NCI-H526 (cell line): ENCODE measurements at regions not wholly inside any gene's neighbourhood (a gene's known extent, or its start where the extent isn't known, plus 50 kb on each side); places are given as distances from the start of the nearest gene placed in this dataset.
"Not testable (repeated sequence)": the region's sequence is repeated elsewhere in the genome, so short reads cannot be mapped to it uniquely, and the experiment has no call there.

Experiments
- DNase-seq, 2 experiments: peaks; one replicate each; lab custom pipeline; 2025; lab: John Stamatoyannopoulos, UW

DNA sequence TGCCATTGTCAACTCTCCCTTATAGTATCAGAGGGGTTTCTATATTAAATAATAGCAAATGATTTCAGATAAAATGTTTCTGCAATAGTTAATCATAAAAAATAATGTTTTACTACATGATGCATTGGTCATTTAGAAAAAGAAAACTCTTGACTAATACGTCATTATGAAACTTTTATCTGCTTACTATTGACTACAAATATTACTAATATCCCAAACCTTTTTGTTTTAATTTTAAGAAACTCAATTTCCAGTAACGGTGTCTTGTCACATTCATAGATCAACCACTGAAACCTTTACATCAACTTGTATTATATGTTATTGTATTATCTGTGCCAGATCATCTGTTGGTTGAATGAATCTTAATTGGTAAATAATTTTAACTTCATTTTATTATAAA is 482.9 kb upstream of the SLC35B3 start:
- no peak for DNase-seq

DNA sequence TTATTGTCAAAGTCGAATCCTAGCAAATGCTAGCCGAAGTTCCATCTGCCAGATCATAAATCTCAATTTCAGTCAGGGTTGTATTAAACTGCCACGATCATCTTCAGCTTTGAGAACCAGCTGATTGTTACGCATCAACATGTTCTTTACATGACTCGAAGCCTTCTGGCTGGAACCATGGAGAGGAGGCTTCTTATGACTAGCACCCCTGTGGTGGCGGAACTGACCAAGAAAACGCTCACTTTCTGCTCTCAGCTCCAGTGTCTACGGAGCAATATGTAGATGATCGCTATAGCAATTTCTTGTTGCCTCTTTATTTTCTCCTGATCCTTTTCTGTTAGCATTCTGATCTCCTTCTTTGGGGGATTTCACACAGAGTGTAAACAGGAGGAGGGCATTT is 479.4 kb upstream of the SLC35B3 start:
- no peak for DNase-seq

DNA sequence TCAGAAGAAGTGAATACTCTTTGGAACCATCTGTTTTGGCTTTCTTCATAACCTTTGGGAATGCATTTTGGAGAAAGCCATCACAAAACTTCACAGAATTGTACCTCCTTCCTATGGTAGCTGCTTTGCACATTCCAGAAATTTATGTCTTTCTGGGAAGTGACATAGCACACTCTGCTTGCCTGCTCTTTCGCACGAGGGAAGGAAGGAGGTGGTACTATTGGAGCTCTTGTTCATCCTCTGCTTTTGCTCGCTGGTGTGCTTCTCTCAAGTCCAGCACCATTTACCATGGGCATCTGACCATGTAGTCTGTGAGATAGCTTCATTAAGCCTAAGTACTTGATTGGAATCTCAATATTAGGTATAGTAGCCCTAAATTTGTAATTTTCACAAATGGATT is 473.3 kb upstream of the SLC35B3 start:
- no peak for DNase-seq

DNA sequence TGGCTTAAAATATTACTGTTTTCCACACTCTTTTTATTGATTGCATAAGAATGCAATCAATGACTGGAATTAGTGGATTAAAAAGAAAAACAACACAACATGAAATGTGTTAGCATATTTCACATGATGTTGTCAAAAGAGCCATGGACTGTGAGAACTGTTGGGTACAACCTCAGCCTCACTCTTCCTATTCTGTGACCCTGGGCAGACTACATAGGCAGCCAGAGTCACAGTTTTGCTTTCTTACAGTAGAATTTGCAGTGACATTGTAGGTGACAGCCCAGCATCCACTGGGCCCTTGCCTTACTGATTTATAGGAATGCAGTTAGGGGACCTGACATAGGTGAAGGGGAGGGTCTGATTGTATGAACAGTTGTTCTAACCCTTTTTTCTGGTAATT is 471.4 kb upstream of the SLC35B3 start:
- no peak for DNase-seq

DNA sequence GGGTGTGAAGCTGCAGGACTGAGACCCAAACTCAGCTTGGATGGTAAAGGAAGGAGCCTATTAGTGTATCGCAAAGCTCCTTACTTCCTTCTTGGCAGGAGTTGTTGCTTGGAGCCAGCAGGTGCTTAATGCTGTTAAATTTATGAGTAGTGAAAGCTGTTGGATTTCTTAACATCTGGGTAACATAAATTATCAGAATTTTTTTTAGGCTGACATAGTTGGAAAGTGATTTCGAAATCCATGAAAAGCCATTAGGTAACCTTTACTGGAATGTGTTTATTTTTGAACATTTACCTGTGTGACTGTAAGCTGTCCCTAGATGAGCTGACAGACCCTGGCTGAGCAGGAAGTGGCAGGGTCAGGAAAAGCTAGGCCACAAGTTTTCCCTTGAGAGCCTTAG is 470.4 kb upstream of the SLC35B3 start:
- DNase-seq = no peak

DNA sequence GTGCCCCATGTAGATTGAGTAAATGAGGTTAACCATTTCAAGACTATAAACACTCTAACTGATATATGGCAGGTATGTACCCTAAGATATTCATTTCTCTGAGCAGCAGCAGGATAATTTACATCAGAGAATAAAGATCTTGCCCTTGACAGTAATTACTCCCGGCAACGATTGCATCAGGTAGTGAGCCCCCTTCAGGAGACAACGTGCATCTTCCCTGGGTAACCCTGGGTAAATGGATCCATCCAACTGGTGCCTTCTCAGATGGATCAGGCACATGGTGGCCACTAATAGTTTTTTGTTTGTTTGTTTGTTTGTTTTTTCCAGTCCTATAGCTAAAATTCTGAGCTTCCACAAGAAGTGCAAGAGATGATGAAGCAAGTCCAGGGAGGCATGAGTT is 469.4 kb upstream of the SLC35B3 start:
- peak in 1 of 2 experiments; percentile 50 for DNase-seq

DNA sequence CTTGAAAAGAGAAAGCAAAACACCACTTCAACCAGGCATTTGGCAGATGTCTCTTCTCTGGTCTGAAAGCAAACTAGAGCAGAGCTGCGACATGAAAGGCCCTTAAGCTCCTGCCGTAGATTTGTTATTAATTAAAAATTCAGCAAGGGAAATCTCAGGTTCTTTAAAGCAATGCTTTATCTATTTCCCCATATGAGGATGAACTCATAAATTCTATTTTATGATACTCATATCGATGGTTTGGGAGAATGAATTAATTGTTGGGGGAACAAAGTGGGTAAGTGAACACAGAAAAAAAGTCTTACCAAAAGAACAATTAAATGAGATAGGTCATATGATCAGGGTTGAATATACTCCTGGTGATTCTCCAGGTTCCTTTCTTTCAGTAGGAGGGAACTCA is 464.7 kb upstream of the SLC35B3 start:
- no peak for DNase-seq

DNA sequence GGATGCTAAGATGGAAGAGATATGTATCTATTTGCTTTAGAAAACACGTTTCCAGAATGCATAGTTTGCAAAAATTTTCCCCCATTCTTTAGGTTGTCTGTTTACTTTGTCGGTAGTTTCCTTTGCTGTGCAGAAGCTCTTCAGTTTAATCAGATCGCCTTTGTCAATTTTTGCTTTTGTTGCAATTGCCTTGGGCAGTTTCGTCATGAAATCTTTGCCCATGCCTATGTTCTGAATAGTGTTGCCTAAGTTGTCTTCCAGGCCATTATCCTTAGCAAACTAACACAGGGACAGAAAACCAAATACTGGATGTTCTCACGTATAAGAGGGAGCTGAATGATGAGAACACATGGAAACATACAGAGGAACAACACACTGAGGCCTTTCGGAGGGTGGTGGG is 454.2 kb upstream of the SLC35B3 start:
- DNase-seq = no peak

DNA sequence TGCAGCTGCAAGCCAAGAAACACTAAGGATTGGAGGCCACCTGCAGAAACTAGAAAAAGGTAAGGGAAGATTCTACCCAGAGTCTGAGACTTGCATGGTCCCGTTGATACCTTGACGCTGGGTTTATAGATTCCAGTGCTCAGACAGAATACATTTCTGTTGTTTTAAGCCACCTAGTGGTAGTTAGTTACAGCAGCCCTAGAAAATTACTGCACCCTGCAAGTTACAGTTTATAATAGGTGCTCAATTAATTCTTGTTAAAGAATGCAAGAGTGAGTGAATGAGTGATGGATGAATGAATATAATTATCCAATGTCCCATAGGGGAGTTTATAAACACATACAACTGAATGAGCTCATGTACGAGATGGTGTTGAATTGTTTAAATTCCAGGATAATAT is 453.1 kb upstream of the SLC35B3 start:
- DNase-seq = peak in 1 of 2 experiments; percentile 19

DNA sequence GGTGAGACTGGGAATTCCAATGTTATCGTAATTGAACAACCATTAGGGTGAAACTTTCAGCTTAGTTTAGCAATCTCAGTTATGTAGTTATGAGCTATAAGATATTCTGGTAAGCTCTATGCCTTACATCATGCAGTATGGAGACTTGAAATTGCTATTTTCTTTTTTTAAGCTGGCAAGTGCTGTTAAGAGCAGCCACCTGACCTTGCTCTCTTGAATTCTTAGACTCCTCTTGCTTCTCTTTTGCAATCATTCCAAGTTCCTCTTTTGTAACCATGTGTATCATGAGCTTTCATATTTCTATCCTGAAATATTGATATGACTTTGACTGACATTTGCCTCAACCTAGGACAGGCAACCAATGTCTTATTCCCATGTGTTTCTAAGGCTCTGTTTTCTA is 446.3 kb upstream of the SLC35B3 start:
- DNase-seq = no peak

DNA sequence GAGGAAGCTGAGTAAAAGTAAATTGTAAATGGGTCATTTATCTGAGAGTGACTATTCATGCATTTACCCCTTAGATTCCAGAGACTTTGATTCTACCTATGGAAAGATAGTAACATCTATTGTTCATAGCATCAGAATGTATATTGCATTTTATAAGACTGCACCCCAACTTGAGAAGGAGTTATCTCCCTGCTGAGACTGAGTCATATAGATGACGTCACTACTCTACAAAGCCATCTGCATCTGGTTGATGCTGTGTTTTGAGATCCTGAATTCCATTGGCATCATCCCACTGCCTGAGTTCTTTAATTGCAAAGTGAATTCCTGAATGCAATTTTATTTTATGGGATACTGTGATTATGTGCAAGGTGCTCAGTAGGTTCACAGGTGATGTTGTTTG is 444.0 kb upstream of the SLC35B3 start:
- no peak for DNase-seq

DNA sequence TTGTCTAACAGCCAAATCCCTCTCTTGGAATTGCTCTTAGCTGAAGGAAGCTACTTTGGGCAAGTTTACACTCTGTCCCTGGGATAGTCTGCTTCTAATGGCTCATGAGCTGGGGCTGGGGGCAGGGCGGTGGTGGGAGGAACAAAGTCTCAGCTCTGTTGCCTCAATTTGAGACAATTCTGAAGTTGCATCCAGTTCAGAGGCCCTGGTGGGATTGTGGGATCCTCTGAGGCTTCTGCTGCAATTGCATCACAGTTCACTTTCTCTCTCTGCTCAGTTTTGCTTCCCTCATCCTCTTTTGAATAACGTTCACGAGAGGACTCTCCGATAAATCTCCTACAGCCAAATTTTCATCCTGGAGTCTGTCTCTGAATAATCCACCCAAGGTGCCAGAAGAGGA is 440.6 kb upstream of the SLC35B3 start:
- DNase-seq = no peak

DNA sequence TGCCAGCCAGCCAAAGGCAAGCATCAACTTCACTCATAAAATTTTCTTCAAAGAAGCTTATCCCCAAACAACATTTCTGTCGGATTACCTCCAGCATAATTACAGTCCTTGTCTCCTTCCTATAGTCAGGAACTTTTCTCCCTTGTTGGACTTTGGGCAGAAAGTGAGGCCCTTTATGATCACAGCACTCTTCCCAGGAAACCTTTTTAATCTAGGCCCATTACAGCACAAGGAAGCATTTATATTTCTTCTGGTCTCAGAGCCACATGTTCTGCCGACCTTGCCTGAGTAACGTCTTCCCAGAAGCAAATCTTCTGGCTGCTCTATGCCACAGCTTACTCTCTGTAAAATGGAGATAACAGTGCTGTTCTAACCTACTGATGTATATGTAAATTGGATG is 437.2 kb upstream of the SLC35B3 start:
- no peak for DNase-seq

DNA sequence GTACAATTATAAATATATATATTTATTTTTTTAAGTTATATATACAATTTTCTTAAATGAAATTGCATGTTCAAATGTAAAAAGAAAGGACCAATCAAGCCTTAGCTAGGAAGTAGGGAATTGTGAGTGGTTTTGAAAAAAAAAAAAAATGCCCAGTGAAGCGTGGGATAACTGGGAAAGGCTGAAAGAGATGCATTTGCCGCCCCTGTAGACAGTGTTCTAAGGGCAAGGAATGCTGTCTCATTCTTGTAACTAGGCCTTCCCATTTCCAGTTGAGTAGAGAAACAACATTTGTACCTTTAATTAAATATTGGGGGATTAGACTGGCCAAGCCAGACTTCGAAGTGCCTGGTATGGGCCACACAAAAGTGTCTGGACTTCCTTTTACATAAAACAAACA is 430.1 kb upstream of the SLC35B3 start:
- DNase-seq = no peak

DNA sequence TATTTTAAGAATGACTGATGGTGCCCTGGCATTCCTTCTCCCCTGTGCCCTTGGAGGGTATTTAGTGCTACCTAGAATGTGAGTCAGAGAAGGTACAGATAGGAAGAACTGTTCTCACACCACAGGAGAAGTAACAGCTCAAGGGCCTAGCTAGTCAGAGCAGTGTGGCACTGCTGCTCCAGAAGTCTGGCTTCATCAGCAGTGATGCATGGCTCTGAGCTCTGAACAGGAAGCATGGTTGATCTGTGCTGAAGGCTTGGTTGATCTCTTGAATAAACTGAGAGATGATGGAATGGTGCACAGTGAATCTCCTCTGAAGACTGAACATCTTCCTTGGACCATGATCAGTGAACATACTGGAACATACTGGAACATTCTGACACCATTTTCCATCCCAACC is 425.3 kb upstream of the SLC35B3 start:
- DNase-seq = no peak

DNA sequence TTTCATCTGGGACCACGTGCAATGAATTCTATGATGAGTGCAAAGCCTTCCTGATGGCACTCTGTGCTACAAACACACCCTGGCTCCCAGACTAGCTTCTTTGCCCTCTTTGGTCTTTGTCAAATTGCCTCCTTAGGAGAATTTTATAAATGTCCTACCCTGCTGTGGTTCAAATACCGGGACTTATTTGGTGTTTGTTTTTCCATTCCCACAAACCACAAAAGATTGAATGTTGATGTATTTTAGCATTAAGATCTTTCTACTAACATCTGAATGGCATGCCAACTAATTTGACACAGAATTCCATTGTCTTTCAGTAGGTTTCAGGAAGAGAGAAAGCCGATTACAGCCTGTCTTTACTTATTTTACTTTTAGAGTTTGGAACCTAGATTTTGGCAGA is 424.2 kb upstream of the SLC35B3 start:
- no peak for DNase-seq

DNA sequence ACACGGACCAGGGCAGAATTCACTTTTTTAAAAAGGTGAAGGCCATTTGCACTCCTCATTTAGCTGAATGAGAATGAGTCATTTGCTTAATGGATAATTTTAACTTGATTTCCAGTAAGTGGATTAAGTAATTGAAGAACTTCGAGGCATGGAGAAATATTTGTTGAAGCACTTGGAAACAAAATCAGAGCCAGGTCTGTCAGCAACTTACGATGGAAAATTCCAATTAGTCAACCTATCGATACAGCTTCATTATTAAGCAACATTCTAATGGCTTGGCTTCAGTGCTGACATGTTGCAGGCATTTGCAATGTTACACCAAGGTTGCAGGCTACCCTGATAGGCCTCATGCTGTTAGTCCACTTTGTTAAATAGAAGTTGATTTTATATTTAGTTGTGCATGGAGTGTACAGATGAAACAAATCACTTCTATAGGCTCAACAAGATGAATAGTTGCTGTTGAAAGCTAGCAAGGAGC is 423.5 kb upstream of the SLC35B3 start:
- DNase-seq = no peak

DNA sequence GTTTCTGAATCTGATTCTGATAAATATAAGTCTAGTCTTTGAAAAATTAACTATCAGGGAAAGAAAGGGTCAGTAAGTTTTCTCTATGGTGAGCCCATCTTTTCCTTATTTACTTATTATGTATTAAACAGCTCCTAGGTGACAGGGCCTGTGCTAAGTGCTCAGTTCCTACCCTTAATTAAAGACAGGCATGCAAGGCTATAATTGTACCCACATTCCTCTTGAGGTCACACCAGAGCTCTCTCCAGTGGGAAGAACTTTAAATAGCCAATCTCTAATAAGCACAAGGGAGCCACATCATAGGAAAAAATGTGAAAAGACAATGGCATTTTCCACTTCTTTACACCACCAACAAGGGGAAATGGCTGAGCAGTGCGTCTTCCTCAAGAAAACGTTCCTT is 421.8 kb upstream of the SLC35B3 start:
- DNase-seq = no peak

DNA sequence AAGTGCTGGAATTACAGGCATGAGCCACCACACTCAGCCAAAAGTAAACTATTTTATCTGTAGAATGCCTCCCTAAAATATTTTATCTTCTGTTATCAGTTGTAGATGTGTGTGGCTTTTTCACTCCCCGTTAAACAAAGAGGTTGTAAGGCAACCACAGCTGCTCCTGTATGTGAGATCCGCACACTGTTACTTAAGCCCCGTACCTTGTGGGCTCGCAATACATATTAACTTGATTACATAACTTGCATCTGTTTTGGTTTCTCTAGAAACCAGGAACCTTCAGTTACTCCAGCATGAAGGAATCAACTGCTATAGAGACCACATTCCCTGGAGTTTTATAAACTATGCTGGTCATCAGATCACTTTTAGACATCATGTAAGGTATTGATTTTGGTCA is 420.1 kb upstream of the SLC35B3 start:
- DNase-seq = no peak

DNA sequence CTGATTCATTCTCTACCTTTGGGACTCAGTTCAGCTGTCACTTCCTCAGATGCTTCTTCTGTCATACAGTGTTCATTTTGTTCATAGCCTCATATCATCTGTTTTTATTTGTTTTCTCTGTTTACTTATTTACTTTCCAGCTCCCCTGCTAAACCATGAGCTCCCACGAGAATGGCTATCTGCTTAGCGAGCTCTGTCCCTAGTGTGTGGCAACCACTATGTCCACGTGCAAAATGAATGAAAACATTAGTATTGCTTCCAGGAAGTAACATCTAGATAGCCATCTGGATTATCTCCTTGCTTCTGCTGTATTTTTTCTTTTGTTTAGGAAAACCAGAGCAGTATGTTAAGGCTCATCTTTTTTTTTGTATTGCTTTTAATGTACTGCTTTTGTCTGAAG is 417.0 kb upstream of the SLC35B3 start:
- no peak for DNase-seq

DNA sequence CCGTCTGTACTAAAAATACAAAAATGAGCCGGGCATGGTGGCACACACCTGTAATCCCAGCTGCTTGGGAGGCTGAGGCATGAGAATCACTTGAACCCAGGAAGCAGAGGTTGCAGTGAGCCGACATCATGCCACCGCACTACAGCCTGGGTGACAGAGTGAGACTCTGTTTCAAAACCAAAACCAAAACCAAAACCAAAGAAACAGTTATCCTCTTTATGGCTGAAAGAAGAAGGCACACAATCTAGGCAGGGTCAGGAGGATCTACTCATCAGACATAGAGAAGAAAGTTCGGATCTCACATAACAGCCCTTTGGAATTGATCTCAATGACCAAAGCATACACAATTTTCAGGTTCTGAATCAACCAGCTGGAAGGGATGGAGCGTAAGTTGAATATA is 411.3 kb upstream of the SLC35B3 start:
- DNase-seq = not testable (repeated sequence)

DNA sequence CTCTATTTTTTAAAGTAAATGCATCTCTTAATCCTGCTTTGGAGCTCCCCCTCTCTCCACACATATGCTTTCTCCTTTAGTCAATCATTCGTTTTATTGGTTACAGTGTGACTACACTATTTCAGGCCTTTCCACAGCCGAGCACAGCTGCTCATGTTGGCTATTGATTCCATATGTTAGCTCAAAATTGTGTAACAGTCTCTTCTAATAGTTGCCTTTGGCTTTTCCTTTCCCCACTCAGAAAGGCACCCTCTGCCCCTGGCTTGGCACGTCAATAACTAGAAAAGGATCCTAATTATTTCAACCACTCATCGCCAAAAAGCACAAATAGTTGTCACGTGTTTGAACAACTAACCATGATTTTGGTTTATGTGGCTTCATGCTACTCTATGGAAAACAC is 410.3 kb upstream of the SLC35B3 start:
- no peak for DNase-seq

DNA sequence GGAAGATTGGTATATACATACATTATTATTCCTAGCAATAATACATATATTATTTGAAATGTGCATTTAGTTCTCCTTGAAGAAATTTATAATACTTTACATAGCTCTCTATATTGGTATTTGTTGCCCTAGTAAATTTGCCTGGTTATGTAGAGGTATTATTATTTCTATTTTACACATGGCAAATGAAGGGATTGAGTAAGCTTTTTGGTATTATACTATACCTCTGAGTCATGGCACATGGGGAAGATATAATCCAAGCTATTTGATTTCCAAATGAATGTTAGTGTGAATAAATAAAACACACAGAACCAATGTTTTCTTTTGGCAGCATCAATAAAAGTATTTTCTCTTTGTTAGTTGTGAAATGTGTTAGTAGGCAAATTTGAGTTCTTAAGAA is 409.6 kb upstream of the SLC35B3 start:
- no peak for DNase-seq

DNA sequence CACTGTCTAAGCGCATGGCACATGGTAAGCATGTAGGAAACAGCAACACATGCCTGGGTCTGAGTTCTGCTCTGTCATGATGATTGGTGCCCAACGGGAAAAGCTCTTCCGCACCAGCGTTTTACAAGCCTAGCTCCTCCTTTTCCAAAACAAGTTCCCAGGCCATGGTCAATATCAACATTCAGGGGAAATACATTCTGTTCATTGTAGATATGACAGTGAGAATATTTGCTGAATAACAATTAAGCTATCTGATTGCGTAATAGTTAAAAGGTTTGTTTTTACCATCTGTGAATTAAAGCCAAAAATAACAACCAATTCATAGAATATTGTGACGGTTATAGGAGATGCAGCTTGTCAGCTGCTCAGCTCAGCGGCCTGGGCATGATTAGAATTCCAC is 404.3 kb upstream of the SLC35B3 start:
- DNase-seq = no peak

DNA sequence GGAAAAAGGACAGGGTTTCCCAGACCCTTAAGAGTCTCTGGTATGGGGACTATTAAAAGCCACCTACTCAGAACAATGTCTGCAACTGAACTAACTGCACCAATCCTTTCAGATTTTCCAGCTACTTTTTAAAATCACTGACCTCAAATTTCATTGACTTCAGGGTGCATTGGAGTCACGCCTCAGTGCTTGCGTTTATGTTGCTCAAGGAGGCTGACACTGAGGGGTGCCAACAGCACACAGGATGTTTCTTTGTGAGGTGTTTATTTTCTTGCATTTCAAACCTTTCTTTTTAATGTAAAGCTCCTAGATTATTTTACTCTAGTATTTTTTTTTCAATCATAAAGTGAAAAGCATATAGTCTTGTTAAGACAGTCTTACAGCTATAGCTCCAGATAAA is 402.0 kb upstream of the SLC35B3 start:
- no peak for DNase-seq
